Ishikawa (cell line): ENCODE measurements at regions not wholly inside any gene's neighbourhood (a gene's known extent, or its start where the extent isn't known, plus 50 kb on each side); places are given as distances from the start of the nearest gene placed in this dataset.

Experiments used
- CEBPB ChIP-seq: IDR thresholded peaks from 2 replicates; pipeline ENCODE4 v1.6.1; 2012
- EP300 ChIP-seq: IDR thresholded peaks from 2 replicates; pipeline ENCODE4 v1.6.1; 2012; ENCODE audit warnings: borderline replicate concordance
- NFIC ChIP-seq: IDR thresholded peaks from 2 replicates; pipeline ENCODE4 v1.6.1; 2012
- RAD21 ChIP-seq: IDR thresholded peaks from 2 replicates; pipeline ENCODE4 v1.6.1; 2012; ENCODE audit warnings: low read depth
- TAF1 ChIP-seq: IDR thresholded peaks from 2 replicates; pipeline ENCODE4 v1.6.1; 2012; ENCODE audit warnings: low read depth, mild to moderate bottlenecking
- TCF12 ChIP-seq: IDR thresholded peaks from 2 replicates; pipeline ENCODE4 v1.6.1; 2012; ENCODE audit warnings: low read depth
- YY1 ChIP-seq: IDR thresholded peaks from 2 replicates; pipeline ENCODE4 v1.6.1; 2012; ENCODE audit warnings: low read depth
- TF ChIP-seq, protein P1 (sequence below): IDR thresholded peaks from 2 replicates; pipeline ENCODE4 v1.6.1; 2012; ENCODE audit warnings: low read depth, mild to moderate bottlenecking
- TF ChIP-seq, protein P2 (sequence below): IDR thresholded peaks from 2 replicates; pipeline ENCODE4 v1.6.1; 2012

DNA sequence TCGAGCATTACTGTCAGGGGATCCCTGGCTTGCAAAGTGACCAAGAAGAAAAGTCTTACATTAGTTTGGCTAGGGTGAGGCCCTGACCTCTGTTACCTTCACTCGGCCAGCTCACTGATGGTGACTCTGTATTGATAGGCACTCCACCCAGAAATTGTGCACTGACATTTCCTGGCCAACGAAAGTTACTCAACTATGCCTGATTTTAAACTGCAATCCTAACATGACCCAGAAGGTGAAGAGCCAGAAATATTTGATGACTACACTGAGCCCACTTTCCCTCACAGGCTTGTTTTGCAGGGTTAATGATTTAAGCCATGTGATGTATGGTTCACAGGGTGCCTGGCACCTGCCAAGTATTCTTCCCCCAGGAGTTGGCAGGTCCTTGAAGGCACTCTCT lies 208.2 kb upstream of the MAF start:
- TF ChIP-seq, protein P1, sequence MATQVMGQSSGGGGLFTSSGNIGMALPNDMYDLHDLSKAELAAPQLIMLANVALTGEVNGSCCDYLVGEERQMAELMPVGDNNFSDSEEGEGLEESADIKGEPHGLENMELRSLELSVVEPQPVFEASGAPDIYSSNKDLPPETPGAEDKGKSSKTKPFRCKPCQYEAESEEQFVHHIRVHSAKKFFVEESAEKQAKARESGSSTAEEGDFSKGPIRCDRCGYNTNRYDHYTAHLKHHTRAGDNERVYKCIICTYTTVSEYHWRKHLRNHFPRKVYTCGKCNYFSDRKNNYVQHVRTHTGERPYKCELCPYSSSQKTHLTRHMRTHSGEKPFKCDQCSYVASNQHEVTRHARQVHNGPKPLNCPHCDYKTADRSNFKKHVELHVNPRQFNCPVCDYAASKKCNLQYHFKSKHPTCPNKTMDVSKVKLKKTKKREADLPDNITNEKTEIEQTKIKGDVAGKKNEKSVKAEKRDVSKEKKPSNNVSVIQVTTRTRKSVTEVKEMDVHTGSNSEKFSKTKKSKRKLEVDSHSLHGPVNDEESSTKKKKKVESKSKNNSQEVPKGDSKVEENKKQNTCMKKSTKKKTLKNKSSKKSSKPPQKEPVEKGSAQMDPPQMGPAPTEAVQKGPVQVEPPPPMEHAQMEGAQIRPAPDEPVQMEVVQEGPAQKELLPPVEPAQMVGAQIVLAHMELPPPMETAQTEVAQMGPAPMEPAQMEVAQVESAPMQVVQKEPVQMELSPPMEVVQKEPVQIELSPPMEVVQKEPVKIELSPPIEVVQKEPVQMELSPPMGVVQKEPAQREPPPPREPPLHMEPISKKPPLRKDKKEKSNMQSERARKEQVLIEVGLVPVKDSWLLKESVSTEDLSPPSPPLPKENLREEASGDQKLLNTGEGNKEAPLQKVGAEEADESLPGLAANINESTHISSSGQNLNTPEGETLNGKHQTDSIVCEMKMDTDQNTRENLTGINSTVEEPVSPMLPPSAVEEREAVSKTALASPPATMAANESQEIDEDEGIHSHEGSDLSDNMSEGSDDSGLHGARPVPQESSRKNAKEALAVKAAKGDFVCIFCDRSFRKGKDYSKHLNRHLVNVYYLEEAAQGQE, result no peak
- TF ChIP-seq TCF12, result no peak
- no peak for TF ChIP-seq RAD21
- no peak for TF ChIP-seq EP300
- no peak for TF ChIP-seq YY1
- no peak for TF ChIP-seq TAF1
- TF ChIP-seq, protein P2, sequence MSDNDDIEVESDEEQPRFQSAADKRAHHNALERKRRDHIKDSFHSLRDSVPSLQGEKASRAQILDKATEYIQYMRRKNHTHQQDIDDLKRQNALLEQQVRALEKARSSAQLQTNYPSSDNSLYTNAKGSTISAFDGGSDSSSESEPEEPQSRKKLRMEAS, result no peak
- no peak for TF ChIP-seq CEBPB
- no peak for TF ChIP-seq NFIC
